HUES48 (cell line): ENCODE measurements at regions not wholly inside any gene's neighbourhood (a gene's known extent, or its start where the extent isn't known, plus 50 kb on each side); places are given as distances from the start of the nearest gene placed in this dataset.
"Not testable (repeated sequence)": the region's sequence is repeated elsewhere in the genome, so short reads cannot be mapped to it uniquely, and the experiment has no call there.

Experiments used
- H3K27ac ChIP-seq: one replicate; pipeline ENCODE4 v1.7.0; 2013; ENCODE audit warnings: low read depth, low read length, inconsistent platforms
- H3K27me3 ChIP-seq: 2 replicates; pipeline ENCODE4 v1.6.1; 2013; ENCODE audit warnings: mild to moderate bottlenecking, low read length; ENCODE audit not compliant: control insufficient read depth, insufficient read depth
- H3K36me3 ChIP-seq: 2 replicates; pipeline ENCODE4 v1.6.1; 2013; ENCODE audit warnings: low read length; ENCODE audit not compliant: control insufficient read depth, insufficient read depth
- H3K4me1 ChIP-seq: 2 replicates; pipeline ENCODE4 v1.6.1; 2013; ENCODE audit warnings: mild to moderate bottlenecking, low read length; ENCODE audit not compliant: control insufficient read depth, insufficient read depth
- H3K4me3 ChIP-seq: 2 replicates; pipeline ENCODE4 v1.5.1; 2013; ENCODE audit warnings: mild to moderate bottlenecking, low read depth, low read length
- H3K9ac ChIP-seq: 2 replicates; pipeline ENCODE4 v1.6.1; 2013; ENCODE audit warnings: mild to moderate bottlenecking, low read depth, low read length, moderate library complexity
- H3K9me3 ChIP-seq: 2 replicates; pipeline ENCODE4 v1.6.1; 2013; ENCODE audit warnings: low read length; ENCODE audit not compliant: control insufficient read depth, insufficient read depth

GRCh38 chr7:82676777-82677463 is 233.3 kb upstream of the CACNA2D1 start:
- Histone ChIP-seq H3K27ac (no peak overlapping the region), H3K9ac (no peak overlapping the region), H3K4me1 (peaks cover 17% of the 10 kb centered on the region), H3K27me3 (no peaks in the 10 kb centered on the region), H3K4me3 (no peak overlapping the region), H3K9me3 (no peaks in the 10 kb centered on the region), H3K36me3 (no peaks in the 10 kb centered on the region)

- H3K4me3 ChIP-seq = no peak overlapping the region
- peaks cover 17% of the 10 kb centered on the region for H3K4me1 ChIP-seq
- H3K9ac ChIP-seq = no peak overlapping the region
- no peaks in the 10 kb centered on the region for H3K27me3 ChIP-seq
- no peak overlapping the region for H3K27ac ChIP-seq
- no peaks in the 10 kb centered on the region for H3K36me3 ChIP-seq
- no peaks in the 10 kb centered on the region for H3K9me3 ChIP-seq
Measured at GRCh38 chr7:82675396-82675795, 231.8 kb upstream of the CACNA2D1 start.

GRCh38 chr7:82674268-82674667 is 230.7 kb upstream of the CACNA2D1 start:
- Histone ChIP-seq H3K9ac (no peak overlapping the region), H3K4me1 (peaks cover 17% of the 10 kb centered on the region), H3K36me3 (no peaks in the 10 kb centered on the region), H3K27me3 (no peaks in the 10 kb centered on the region), H3K9me3 (no peaks in the 10 kb centered on the region), H3K27ac (no peak overlapping the region), H3K4me3 (no peak overlapping the region)

- no peak overlapping the region for H3K9ac ChIP-seq
- H3K4me1 ChIP-seq = peaks cover 2% of the 10 kb centered on the region; the same call in 1 of the 2 replicates
- H3K4me3 ChIP-seq = no peak overlapping the region
- no peaks in the 10 kb centered on the region for H3K9me3 ChIP-seq
- no peaks in the 10 kb centered on the region for H3K36me3 ChIP-seq
- no peak overlapping the region for H3K27ac ChIP-seq
- H3K27me3 ChIP-seq = no peaks in the 10 kb centered on the region
Measured at GRCh38 chr7:82672078-82672477, 228.5 kb upstream of the CACNA2D1 start.

- H3K4me3 ChIP-seq = no peak overlapping the region
- no peaks in the 10 kb centered on the region for H3K36me3 ChIP-seq
- H3K27ac ChIP-seq = no peak overlapping the region
- H3K27me3 ChIP-seq = no peaks in the 10 kb centered on the region
- no peak overlapping the region for H3K9ac ChIP-seq
- no peaks in the 10 kb centered on the region for H3K4me1 ChIP-seq
- H3K9me3 ChIP-seq = no peaks in the 10 kb centered on the region
Measured at GRCh38 chr7:82669141-82669540, 225.6 kb upstream of the CACNA2D1 start.

- no peaks in the 10 kb centered on the region for H3K27me3 ChIP-seq
- no peak overlapping the region for H3K9ac ChIP-seq
- no peaks in the 10 kb centered on the region for H3K9me3 ChIP-seq
- no peaks in the 10 kb centered on the region for H3K36me3 ChIP-seq
- H3K4me3 ChIP-seq = no peak overlapping the region
- H3K27ac ChIP-seq = no peak overlapping the region
- H3K4me1 ChIP-seq = no peaks in the 10 kb centered on the region
Measured at GRCh38 chr7:82668676-82669075, 225.1 kb upstream of the CACNA2D1 start.

- H3K27me3 ChIP-seq = no peaks in the 10 kb centered on the region
- no peaks in the 10 kb centered on the region for H3K9me3 ChIP-seq
- no peaks in the 10 kb centered on the region for H3K4me1 ChIP-seq
- no peaks in the 10 kb centered on the region for H3K36me3 ChIP-seq
- no peak overlapping the region for H3K4me3 ChIP-seq
- H3K9ac ChIP-seq = no peak overlapping the region
- no peak overlapping the region for H3K27ac ChIP-seq
Measured at GRCh38 chr7:82665966-82666507, 222.5 kb upstream of the CACNA2D1 start.

- Histone ChIP-seq H3K9me3 (no peaks in the 10 kb centered on the region; the same call in 1 of the 2 replicates), H3K9ac (no peak overlapping the region), H3K4me1 (0 out of 2 replicates have a peak, but pooled peaks cover 7% of the 10 kb centered on the region), H3K4me3 (no peak overlapping the region), H3K36me3 (no peaks in the 10 kb centered on the region), H3K27me3 (no peaks in the 10 kb centered on the region), H3K27ac (no peak overlapping the region)
Measured at GRCh38 chr7:82655965-82656364, 212.4 kb upstream of the CACNA2D1 start.

GRCh38 chr7:82650095-82650494 is 206.5 kb upstream of the CACNA2D1 start:
- not testable (repeated sequence) for H3K9ac ChIP-seq, H3K9me3 ChIP-seq, H3K36me3 ChIP-seq, H3K27me3 ChIP-seq, H3K27ac ChIP-seq, H3K4me3 ChIP-seq, H3K4me1 ChIP-seq

- no peak overlapping the region for H3K27ac ChIP-seq
- no peak overlapping the region for H3K4me3 ChIP-seq
- no peaks in the 10 kb centered on the region for H3K27me3 ChIP-seq
- no peaks in the 10 kb centered on the region for H3K36me3 ChIP-seq
- H3K9ac ChIP-seq = no peak overlapping the region
- no peaks in the 10 kb centered on the region for H3K4me1 ChIP-seq
- H3K9me3 ChIP-seq = no peaks in the 10 kb centered on the region
Measured at GRCh38 chr7:82633592-82633991, 190.0 kb upstream of the CACNA2D1 start.

- H3K27ac ChIP-seq = no peak overlapping the region
Measured at GRCh38 chr7:82631998-82632397, 188.4 kb upstream of the CACNA2D1 start.

More at GRCh38 chr7:82631998-82632397, 188.4 kb upstream of the CACNA2D1 start:
- H3K4me1 ChIP-seq = no peaks in the 10 kb centered on the region
- no peaks in the 10 kb centered on the region for H3K9me3 ChIP-seq
- H3K36me3 ChIP-seq = no peaks in the 10 kb centered on the region
- H3K9ac ChIP-seq = no peak overlapping the region
- H3K4me3 ChIP-seq = no peak overlapping the region
- H3K27me3 ChIP-seq = no peaks in the 10 kb centered on the region
